Keratinocyte (primary cell): ENCODE measurements at regions not wholly inside any gene's neighbourhood (a gene's known extent, or its start where the extent isn't known, plus 50 kb on each side); places are given as distances from the start of the nearest gene placed in this dataset.

ENCODE experiments used
- DNase-seq: peaks from one replicate; pipeline ENCODE4 v3.0.0-alpha.2; 2011; ENCODE audit warnings: low read depth, missing footprints, low spot score
- FAIRE-seq: peaks from 2 replicates; lab custom pipeline; 2011; peaks lifted over from hg19 to GRCh38; lab: Jason Lieb, UNC
- H2AFZ ChIP-seq: 2 replicates; pipeline ENCODE4 v1.6.0; 2012; ENCODE audit warnings: low read length, control low read depth, inconsistent platforms; ENCODE audit not compliant: control insufficient read depth
- H3K27ac ChIP-seq: 2 replicates; pipeline ENCODE4 v1.5.1; 2011; ENCODE audit warnings: low read length; ENCODE audit not compliant: control insufficient read depth, insufficient read depth
- H3K27me3 ChIP-seq: 3 replicates; pipeline ENCODE4 v1.6.0; 2011; ENCODE audit warnings: low read length; ENCODE audit not compliant: control insufficient read depth, insufficient read depth; ENCODE audit errors: extremely low read depth
- H3K36me3 ChIP-seq, 2 experiments: 2 replicates in 1 of 2; 3 replicates in 1 of 2; pipeline ENCODE4 v1.5.1; 2011; ENCODE audit warnings: low read length in 2 of 2, mild to moderate bottlenecking in 1 of 2; ENCODE audit not compliant: control insufficient read depth in 2 of 2, insufficient read depth in 2 of 2; ENCODE audit errors: extremely low read depth in 1 of 2
- H3K4me1 ChIP-seq: 3 replicates; pipeline ENCODE4 v1.5.1; 2011; ENCODE audit warnings: low read length; ENCODE audit not compliant: control insufficient read depth, insufficient read depth; ENCODE audit errors: extremely low read depth
- H3K4me2 ChIP-seq: 3 replicates; pipeline ENCODE4 v1.6.0; 2011; ENCODE audit warnings: low read depth, low read length; ENCODE audit not compliant: control insufficient read depth, insufficient read depth; ENCODE audit errors: extremely low read depth
- H3K4me3 ChIP-seq, 3 experiments: fragments of 200-600 bp in 1 of 3; sonication (generic) in 1 of 3; 2 replicates in 2 of 3; 3 replicates in 1 of 3; pipeline ENCODE4 v1.5.1; 2011 to 2016; ENCODE audit warnings: low read length in 3 of 3, mild to moderate bottlenecking in 3 of 3, control low read depth in 2 of 3, inconsistent platforms in 1 of 3, low read depth in 1 of 3, mixed read lengths in 1 of 3, mixed run types in 1 of 3, moderate library complexity in 1 of 3; ENCODE audit not compliant: control insufficient read depth in 2 of 3, insufficient read depth in 2 of 3; ENCODE audit errors: extremely low read depth in 1 of 3
- H3K79me2 ChIP-seq: 2 replicates; pipeline ENCODE4 v1.6.0; 2012; ENCODE audit warnings: low read length; ENCODE audit not compliant: control insufficient read depth, insufficient read depth
- H3K9ac ChIP-seq: 3 replicates; pipeline ENCODE4 v1.6.0; 2011; ENCODE audit warnings: low read length; ENCODE audit not compliant: control insufficient read depth, insufficient read depth; ENCODE audit errors: extremely low read depth
- H3K9me1 ChIP-seq: 3 replicates; pipeline ENCODE4 v1.6.0; 2011; ENCODE audit warnings: low read length; ENCODE audit not compliant: control insufficient read depth, insufficient read depth; ENCODE audit errors: extremely low read depth
- H3K9me3 ChIP-seq: 2 replicates; pipeline ENCODE4 v1.5.1; 2012; ENCODE audit warnings: low read depth, low read length; ENCODE audit not compliant: control insufficient read depth
- H4K20me1 ChIP-seq: 3 replicates; pipeline ENCODE4 v1.6.0; 2011; ENCODE audit warnings: low read length; ENCODE audit not compliant: control insufficient read depth, insufficient read depth; ENCODE audit errors: extremely low read depth
- CTCF ChIP-seq, 3 experiments: IDR thresholded peaks in 1 of 3; conservative IDR thresholded peaks in 1 of 3; optimal IDR thresholded peaks in 1 of 3; 2 replicates in 2 of 3; 3 replicates in 1 of 3; pipeline versions ENCODE3 to v1.5.1; 2011; ENCODE audit warnings: low read length in 3 of 3, mild to moderate bottlenecking in 3 of 3, moderate library complexity in 2 of 3, control low read depth in 1 of 3, inconsistent platforms in 1 of 3; ENCODE audit not compliant: insufficient read depth in 2 of 3; ENCODE audit errors: extremely low read depth in 1 of 3
- EZH2 ChIP-seq: IDR thresholded peaks from one replicate; pipeline ENCODE4 v1.6.1; 2012; ENCODE audit warnings: inconsistent platforms, mild to moderate bottlenecking, low read length, moderate library complexity
- dilution Hi-C: fragments of 300-500 bp; cut with MboI; formaldehyde crosslinking; loops from one replicate; pipeline ENCODE4 v1.7.0; 2020; ENCODE audit warnings: low sequenced_read_pairs; ENCODE audit not compliant: extremely low pct_ligation_motif_present

GRCh38 chr3:124450366-124450765, 279.9 kb upstream of the UMPS start:
- no peaks in the 10 kb centered on the region for H3K9me1 ChIP-seq
- TF ChIP-seq EZH2 = no peak
- no peak for TF ChIP-seq CTCF (optimal IDR thresholded peaks at IDR 0.05 in 1 of 3, IDR thresholded peaks at IDR 0.05 in 1 of 3, conservative IDR thresholded peaks at IDR 0.05 in 1 of 3; ENCODE audit: extremely low read depth in 1 of 3, insufficient read depth in 2 of 3, low read length in 3 of 3)
- dilution Hi-C loops = loop anchor here (25.0 kb wide), 1 partner anchor 88 kb away; no protein-coding TSS in a partner anchor
- H3K4me2 ChIP-seq = no peak overlapping the region
- no peaks in the 10 kb centered on the region for H4K20me1 ChIP-seq
- no peak overlapping the region for H3K4me3 ChIP-seq
- no peaks in the 10 kb centered on the region for H3K79me2 ChIP-seq
- no peak for DNase-seq
- no peak for FAIRE-seq
- peaks cover 3% of the 10 kb centered on the region for H3K27me3 ChIP-seq
- no peaks in the 10 kb centered on the region for H3K36me3 ChIP-seq
- no peak overlapping the region for H3K9ac ChIP-seq
- H3K27ac ChIP-seq = no peak overlapping the region
- no peak overlapping the region for H2AFZ ChIP-seq
- no peaks in the 10 kb centered on the region for H3K4me1 ChIP-seq
- no peaks in the 10 kb centered on the region for H3K9me3 ChIP-seq

GRCh38 chr3:124451630-124452317, 278.5 kb upstream of the UMPS start:
- Histone ChIP-seq H3K9ac (no peak overlapping the region), H3K79me2 (no peaks in the 10 kb centered on the region), H3K4me3 (no peak overlapping the region), H3K4me1 (no peaks in the 10 kb centered on the region), H3K36me3 (no peaks in the 10 kb centered on the region), H2AFZ (no peak overlapping the region), H3K27ac (no peak overlapping the region), H3K27me3 (peaks cover 7% of the 10 kb centered on the region), H4K20me1 (no peaks in the 10 kb centered on the region), H3K4me2 (no peak overlapping the region), H3K9me3 (no peaks in the 10 kb centered on the region), H3K9me1 (no peaks in the 10 kb centered on the region)
- TF ChIP-seq CTCF (optimal IDR thresholded peaks at IDR 0.05 in 1 of 3, IDR thresholded peaks at IDR 0.05 in 1 of 3, conservative IDR thresholded peaks at IDR 0.05 in 1 of 3; ENCODE audit: extremely low read depth in 1 of 3, insufficient read depth in 2 of 3, low read length in 3 of 3) (no peak), EZH2 (no peak)
- dilution Hi-C loops = loop anchor here (25.0 kb wide), 1 partner anchor 89 kb away; no protein-coding TSS in a partner anchor
- FAIRE-seq = no peak
- no peak for DNase-seq
